ENCODE measurements at regions not wholly inside any gene's neighbourhood (a gene's known extent, or its start where the extent isn't known, plus 50 kb on each side); places are given as distances from the start of the nearest gene placed in this dataset.

GRCh38 chr2:153197402-153198386 is 280.9 kb downstream of the RPRM start (continued):
- no peak for TF ChIP-seq REST (IDR thresholded peaks at IDR 0.05; ENCODE audit: unreplicated experiment)
- TF ChIP-seq CREB1 (CRISPR knock-in tag; IDR thresholded peaks at IDR 0.05; ENCODE audit: low read depth), result no peak

- no peak overlapping the region for H2AFZ ChIP-seq
- H3K9me2 ChIP-seq (ENCODE audit: insufficient read depth), result no peaks in the 10 kb centered on the region
- no peak for TF ChIP-seq CTCF (conservative IDR thresholded peaks at IDR 0.05; ENCODE audit: low read depth in 2 of 2)
- TF ChIP-seq JUNB (IDR thresholded peaks at IDR 0.05; ENCODE audit: unreplicated experiment), result no peak
- TF ChIP-seq ZNF462 (CRISPR knock-in tag; IDR thresholded peaks at IDR 0.05), result no peak
- H3K27ac ChIP-seq (ENCODE audit: low read depth), result no peak overlapping the region
- DNase-seq (ENCODE audit: low spot score), result no peak
- H3K4me3 ChIP-seq, result no peak overlapping the region
- Mint-ChIP-seq H3K27ac (no peak overlapping the region), H3K4me1 (peaks cover 5% of the 10 kb centered on the region; the same call in 2 of the 3 replicates), H3K27me3 (ENCODE audit: insufficient read depth, low read depth, poor library complexity) (peaks cover 3% of the 10 kb centered on the region), H3K9me3 (no peaks in the 10 kb centered on the region), H3K36me3 (ENCODE audit: low read depth) (no peaks in the 10 kb centered on the region), H3K4me3 (no peak overlapping the region)
- no peaks in the 10 kb centered on the region for H4K20me1 ChIP-seq (replicated peaks; ENCODE audit: insufficient read depth)
- no peaks in the 10 kb centered on the region for H3K36me3 ChIP-seq (ENCODE audit: insufficient read depth)
- no peak for ATAC-seq
- no peaks in the 10 kb centered on the region for H3K79me2 ChIP-seq (replicated peaks; ENCODE audit: insufficient read depth)
- H3K27me3 ChIP-seq (ENCODE audit: insufficient read depth), result no peaks in the 10 kb centered on the region
- no peak overlapping the region for H3K4me2 ChIP-seq
- H3K4me1 ChIP-seq (ENCODE audit: insufficient read depth), result no peaks in the 10 kb centered on the region
- no peaks in the 10 kb centered on the region for H3F3A ChIP-seq (replicated peaks; ENCODE audit: low read depth)
Measured at GRCh38 chr2:153196378-153197058, 282.0 kb downstream of the RPRM start.

Data from GM23338 (cell line).